DMS 273 treated with DMSO at 0.1 percent for 48 hours (cell line): ENCODE measurements at regions not wholly inside any gene's neighbourhood (a gene's known extent, or its start where the extent isn't known, plus 50 kb on each side); places are given as distances from the start of the nearest gene placed in this dataset.

Experiments
- DNase-seq: peaks from one replicate; lab custom pipeline; 2025; lab: John Stamatoyannopoulos, UW

DNA sequence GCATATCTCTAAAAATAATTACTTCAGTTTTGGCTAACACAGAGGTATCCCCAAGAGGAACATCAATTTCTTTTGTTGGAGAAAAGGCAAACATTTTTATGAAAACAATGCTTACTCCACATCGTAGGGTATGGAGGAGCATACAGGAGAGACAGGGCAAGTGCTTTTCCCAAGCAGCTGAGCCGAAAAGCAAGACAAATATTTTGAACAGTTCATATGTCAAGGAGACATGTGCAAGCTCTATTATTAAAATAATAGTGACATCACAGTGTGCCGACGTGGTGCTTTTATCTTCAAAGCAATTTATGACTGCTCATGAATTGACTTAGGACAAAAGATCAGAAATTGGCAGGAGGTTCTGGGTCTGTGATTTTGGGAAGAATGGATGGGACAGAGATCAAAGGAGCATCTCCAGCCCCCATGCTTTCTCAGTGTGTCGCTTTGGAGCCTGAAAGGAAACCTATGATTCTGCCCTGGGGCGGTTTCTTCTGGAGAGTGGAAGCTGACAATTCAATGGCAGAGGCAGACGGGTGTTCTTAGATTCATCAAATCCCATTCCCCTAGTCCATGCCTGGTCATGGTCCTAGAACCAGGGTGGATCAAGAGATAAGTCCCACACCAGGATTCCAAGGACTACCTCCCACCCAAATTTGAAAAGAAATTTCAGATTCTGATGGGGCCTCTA is 97.1 kb downstream of the JCAD start:
- DNase-seq, result no peak

DNA sequence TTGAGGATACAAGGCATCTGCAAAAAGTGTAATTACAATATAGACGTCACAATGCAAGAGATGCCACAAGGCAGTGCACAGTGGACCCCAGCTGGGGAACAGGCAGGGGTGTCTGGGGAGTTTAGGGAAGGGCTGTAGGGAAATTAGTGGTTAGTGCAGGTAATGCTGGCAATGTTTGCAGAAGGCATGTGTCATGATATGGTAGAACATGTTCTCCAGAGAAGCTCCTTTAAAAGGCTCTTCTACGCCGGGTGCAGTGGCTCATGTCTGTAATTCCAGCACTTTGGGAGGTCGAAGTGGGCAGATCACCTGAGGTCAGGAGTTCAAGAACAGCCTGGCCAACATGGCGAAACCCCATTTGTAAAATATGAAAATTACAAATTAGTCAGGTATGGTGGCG is 98.0 kb downstream of the JCAD start:
- DNase-seq, result no peak

DNA sequence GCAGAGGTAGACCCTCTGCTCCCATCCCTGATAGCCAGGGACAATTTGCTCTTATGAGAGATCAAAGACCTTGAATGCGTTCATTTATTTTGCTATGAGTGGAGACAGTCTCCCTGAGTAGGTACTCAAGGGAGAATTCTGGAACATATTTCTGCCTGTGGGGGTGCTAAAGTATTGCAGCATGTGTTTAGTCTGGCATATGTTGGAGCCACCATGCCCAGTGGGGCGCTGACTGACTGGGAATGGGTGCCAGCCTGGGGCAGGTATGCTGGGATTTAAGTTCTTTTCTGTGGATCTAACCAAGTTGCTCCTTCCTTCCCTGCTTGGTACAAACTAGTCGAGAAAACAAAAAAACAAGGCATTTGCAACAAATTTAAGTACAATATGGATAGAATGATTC is 99.1 kb downstream of the JCAD start:
- no peak for DNase-seq

DNA sequence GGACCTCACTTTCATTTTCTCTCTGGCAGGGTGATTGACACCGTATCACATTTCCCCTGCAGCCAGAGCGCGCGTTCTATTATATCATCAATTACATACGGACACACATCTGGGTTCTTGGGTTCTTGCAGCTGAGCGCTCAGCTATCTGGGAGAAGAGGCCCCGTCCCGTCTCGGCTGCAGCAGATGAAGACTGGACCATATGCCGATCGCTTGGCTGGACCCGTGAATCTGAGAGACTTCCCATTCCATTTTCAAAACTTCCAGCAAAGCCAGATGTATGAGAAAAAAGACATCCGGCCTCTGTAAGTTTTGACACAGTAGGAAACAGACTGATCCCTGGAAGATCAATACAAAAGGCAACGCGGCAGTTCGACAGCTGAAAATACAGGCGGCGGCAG is 99.8 kb downstream of the JCAD start:
- DNase-seq, result no peak

DNA sequence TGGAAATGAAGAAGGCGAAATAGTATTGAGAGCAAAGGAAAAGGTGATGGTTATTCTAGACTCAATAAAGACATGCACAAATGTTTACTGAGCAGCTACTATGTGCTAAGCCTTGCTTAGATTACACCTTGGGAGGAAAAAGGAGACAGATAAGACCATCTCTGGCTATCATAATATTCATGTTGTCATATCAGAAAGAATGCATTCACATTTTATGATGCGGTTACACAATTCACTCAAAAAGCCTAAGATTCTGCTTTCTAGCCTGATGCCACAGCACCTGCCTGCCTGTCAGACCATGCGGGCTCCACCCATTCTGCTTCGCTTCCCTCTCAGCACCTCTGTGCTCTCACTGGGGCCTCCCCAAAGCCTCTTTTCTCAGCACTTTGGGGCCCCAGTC is 100.9 kb downstream of the JCAD start:
- no peak for DNase-seq

DNA sequence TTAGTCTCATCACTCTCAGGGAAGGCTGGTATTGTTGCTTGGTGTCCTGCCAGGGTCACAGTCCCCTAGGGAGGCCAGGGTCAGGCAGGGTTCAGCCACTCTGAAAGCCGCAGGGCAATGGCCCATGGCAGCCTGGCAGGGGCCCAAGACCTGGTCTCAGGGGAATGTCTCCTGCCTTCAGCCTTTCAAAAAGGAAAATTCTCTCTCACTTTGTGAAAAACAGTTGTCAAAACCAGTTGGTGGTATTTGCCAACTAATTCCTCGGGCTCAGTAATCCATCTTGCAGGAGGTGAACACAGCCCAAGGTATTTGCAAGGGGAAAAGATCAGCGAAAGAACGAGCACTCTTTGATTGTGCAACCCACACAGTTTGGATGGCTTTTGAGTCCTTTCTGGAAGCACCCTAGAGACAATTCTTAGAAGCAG is 101.5 kb downstream of the JCAD start:
- DNase-seq, result no peak

DNA sequence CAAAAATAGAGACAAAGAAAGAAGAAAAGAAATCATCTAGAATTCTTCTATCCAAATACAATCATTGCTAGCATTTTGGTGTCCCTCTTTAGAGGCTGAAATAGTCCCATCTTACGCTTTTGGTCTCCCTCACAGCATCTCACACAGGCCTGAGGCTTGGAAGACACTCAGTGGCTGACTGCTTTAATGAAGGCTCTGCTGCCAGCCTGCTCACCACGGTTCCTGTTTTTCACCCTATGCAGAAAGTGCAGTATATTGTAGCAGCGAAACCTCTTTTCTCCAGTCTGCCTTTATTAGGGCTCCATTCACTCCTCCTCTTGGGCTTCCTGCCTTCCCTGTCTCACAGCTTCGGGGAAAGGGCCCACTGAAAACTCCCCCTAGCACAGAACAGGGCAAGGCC is 102.2 kb downstream of the JCAD start:
- no peak for DNase-seq

DNA sequence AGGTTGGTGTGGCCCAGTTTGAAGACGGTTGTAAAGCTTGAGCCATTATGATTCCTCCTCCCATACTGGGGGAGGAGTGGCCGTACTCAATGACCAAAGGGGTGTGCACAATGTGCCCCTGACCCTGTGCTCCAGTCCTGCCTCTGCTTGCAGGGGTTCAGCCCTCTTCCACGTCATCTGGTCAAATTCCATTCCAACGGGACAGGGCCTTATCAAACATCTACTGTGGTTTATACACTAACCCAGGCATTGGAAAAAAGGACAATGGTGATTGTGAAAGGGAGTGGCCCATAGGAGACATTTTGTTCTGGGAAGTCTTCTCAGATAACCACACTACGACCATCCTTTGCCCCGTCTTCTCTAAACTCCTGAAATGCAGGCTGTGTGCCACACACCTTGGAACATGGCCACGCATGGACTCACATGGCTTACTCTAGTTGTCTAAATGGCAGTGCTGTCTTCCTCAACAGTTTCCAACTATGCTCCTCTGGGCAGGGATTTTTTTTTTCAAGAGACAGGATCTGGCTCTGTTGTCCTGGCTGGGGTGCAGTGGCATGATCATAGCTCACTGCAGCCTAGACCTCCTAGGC is 103.0 kb downstream of the JCAD start:
- no peak for DNase-seq

DNA sequence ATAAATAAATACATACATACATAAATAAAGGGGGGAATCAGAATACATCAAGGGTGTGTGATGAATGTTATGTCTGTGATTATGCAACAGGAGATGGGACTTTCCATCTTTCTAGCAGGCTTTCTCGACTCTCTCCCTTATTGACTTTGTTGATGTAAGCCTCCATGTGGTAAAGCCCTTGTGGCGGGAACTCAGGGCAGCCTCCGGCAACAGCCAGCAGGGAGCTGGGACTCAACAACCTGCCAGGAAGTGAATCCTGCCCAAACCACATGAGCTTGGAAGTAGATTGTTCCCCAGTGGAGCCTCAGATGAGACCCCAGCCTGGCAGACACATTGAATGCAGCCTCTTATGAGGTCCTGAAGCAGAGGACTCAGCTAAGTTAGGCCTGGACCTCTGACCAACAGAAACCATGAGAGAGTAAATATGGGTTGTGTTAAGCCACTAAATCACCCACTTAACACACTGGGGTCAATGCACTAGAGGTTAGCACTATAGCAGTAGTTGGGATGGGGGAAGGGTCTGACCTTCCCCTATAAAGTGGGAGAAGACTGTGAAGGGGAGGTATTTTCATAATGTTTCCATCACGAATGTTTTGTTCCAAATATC is 104.0 kb downstream of the JCAD start:
- no peak for DNase-seq

DNA sequence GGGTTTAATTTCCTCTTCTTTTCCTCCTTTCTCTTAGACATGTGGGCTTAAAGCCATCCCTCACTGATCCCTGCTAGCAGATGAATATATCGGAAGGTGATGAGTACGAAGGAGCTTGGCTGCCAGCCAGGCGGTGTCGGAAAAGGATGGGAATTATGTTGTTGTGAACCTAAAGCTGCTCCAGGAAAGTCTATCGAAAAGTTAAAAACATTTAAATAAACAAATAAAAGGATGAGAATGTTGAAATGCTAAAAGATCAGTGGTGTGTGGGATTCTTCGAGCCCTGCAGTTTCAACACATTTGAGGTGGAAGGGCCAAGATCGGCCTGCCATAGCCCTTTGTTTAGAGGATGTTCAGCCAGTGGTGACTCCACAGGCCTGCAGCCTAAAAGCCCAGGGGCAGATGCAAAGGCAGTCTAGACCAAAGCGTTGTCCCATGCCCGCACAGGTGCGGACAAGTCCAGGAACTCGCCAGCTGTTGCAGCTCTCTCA is 107.9 kb downstream of the JCAD start:
- DNase-seq, result no peak

DNA sequence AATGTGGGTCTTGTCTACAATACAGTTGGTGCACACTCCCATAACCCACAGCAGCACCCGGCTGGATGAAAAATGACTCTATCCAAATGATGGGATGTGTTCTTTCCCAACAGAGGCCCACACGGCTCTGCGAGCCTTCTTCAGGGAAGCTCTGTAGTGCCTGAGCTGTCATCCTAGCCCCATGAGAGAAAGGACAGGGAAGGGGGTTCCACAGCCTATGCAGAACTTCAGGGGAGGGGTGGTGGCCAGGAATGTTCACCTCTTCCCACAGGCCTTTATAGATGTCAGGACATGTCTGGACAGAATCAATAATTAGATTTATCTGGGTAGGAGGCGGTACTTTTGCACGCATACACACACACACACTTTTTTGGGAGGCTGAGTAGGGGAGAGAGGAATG is 109.0 kb downstream of the JCAD start:
- DNase-seq, result no peak

DNA sequence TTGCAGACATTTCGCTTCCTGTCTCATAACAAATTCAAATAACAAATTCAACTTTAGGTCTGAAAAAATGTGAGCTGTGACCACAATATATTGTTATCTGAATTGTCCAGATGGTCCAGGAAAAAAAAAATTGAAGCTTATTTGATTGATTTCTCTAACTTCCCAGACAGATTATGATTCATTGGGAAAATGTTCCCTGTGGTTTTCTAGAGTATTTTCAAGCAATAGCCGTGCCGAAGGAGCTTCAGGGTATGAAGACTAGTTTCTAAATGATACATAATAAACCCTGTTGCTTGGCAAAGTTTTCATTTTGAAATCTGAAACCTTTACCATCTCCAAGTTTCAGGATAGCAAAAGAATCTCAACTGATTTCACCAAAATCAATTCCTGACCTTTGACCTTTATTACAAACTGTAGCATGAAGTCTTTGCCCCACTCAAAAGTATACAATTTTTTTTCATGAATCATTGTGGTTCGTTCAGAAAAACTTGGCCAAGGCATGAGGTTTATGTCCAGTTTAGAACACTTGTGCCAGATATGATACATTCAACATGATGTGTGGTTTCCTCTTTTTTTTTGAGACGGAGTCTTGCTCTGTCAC is 109.9 kb downstream of the JCAD start:
- DNase-seq, result no peak

DNA sequence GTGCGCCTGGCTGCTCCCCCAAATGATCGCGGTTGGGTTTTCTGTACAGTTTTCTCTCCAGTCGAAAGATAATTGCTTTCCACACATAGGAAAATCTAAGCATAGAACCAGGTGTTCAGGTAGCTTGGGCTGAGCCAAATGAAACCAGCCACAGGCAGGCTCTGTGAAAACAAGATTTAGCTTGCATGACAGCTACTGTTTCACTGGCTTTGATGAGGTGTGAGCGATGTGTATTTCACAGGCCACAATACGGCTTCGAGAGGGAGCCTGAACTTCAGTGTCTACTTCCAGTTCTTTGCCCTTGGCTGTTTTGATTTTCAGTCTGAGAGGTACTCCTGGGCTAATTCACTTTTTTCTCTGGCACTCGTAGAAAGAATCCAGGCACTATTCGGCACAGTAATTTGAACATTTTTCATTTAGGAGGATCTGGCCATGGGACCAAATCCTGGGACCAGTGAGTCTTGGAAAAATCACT is 110.5 kb downstream of the JCAD start:
- no peak for DNase-seq

DNA sequence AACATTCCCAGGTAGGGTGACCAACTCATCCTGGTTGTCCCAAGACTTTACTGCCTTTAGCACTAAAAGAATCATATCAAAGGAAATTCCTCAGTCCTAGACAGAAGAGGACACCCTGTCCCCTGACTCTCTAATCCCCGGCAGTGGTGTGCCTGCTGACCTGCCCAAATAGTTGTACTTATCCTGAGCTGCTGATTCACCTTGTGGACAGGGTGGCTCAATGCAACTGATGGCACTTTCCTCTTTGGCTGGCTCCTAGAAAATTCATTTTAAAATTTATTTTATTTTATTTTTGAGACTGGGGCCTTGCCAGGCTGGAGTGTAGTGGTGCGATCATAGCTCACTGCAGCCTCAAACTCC is 111.7 kb downstream of the JCAD start:
- DNase-seq, result no peak

DNA sequence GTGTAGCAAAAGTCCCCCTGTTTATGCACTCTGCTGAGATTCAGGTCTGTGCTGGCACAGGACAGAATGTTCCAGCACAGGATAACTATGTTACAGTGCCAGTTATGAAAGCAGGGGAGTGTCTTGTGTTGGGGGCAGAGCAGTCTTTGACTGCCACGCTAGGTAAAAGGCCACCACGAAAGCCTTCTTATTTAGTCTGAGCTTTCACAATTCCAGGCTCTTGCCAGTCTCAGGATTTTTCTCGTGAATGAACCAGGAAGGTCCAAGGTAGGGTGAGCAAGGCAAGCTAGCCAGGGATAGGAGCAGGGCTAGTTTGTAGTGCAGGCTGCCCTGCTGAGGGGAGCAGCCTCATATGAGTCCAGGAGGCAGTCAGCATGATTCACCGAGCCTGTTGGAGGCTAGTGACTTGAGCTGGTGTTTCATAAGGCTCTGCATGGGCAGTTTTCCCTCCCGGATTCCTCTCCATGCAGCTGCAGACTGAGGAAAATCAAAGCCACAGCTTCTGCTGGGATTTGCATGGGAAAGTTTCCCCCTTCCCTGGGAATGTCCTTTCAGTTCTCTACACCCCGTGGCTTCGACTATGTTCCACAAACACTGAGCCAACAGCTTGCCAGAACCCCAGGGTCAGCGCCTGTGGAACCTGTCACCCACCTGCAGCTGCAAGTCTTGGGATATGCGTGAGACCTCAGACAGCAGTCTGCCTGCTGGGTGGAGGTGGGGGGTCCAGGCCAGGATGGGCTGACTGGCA is 112.3 kb downstream of the JCAD start:
- no peak for DNase-seq

DNA sequence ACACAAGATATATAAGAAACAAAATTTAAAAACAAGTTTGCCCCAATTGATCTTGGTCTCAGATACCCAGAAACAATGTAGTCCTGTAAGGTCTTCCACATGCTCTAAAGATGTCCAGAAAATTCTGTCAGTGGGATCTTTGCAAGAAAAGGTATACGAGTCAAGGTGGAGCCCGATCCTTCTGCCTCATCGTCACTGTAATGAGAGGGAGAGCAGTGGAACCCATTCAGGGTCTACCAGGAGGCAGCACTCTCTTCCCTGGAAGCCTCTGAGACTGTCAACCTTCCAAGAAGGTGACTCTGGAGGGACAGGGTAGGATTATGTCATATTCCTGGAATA is 112.8 kb downstream of the JCAD start:
- no peak for DNase-seq

DNA sequence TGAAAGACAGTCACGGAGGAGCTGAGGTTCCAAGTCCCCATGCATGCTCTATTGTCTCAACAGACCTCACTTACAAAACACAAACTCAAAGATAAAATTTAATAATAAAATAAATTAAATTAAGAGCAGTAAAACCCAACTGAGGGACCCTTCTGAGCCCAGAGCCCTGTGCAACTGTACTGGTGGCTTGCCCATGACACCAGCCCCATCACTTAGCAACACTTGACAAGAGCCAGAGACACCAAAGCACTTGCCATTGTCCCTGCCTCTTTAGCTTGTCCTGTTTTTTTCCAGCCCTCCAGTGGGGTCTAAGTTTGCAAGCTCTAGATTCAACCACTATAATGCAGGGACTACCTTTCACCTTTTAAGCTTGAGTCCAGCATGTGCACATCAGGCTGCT is 117.9 kb downstream of the JCAD start:
- DNase-seq, result no peak

DNA sequence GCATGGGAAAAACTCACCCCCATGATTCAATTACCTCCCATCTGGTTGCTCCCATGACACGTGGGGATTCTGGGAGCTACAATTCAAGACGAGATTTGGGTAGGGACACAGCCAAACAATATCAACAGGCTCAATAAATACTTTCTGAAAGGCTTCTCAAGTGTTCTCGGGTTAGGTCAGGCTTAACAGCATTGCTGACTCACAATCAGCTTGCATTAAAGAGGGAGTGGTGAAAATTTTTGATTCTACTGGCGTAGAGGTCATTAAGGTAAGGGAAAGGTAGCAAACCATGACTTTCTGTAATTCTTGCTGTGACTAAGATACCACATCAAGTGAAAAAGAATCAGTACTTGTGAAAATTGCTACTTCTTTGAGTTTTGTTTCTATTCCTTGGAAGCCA is 126.4 kb downstream of the JCAD start:
- no peak for DNase-seq

DNA sequence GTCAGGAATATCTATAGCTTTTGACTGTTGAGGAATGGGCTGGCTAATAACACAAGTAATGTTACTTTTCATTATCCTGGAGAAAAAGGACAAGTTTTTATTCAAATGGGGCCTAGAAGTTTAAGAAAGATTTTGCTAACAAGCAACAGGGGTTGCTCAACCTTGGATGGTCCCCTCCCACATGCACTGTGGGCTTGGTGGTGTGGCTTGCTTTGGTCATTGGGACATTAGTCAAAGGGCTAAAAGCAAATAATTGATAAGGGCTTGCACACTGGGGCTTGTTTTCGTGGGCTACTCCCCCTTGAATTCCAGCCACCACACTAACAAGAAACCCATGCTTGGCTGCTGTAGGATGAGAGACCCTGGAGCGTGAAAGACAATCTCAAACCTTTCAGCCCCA is 127.6 kb downstream of the JCAD start:
- no peak for DNase-seq

DNA sequence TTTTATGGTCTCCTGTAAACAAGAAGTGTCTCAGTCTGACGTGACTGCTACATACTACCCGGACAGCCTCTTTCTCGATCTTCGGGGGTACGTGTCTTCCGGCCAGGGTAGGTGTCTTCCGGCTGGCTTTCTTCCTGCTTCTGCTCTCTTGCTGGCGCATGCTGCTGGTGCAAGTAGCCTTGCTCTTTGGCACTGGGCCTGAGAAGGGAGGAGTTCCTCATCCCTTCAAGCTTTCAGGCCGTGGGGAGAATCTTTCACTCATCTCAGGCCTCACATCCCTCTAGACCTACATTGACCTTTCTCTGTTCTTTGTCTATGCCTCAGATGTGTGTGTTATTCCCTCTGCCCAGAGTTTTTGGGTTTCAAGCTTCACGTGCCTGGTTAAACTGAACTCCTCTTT is 130.4 kb downstream of the JCAD start:
- no peak for DNase-seq

DNA sequence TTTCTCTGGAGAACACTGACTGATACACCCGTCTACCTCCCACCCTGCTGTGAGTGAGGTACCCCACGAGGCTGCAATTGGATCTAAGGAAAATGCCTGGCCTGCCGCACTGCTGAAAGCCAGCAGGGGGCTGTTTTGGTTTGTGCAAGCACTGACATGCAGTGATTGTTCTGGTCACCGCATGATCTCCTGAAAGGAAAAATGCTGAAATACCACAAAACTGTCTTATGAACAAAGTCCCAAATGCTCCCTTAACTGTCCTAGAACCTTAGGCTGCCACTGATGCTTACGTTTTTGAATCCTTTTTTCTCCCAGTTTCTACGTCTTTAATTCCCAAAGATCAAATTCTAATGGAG is 132.7 kb downstream of the JCAD start:
- no peak for DNase-seq

DNA sequence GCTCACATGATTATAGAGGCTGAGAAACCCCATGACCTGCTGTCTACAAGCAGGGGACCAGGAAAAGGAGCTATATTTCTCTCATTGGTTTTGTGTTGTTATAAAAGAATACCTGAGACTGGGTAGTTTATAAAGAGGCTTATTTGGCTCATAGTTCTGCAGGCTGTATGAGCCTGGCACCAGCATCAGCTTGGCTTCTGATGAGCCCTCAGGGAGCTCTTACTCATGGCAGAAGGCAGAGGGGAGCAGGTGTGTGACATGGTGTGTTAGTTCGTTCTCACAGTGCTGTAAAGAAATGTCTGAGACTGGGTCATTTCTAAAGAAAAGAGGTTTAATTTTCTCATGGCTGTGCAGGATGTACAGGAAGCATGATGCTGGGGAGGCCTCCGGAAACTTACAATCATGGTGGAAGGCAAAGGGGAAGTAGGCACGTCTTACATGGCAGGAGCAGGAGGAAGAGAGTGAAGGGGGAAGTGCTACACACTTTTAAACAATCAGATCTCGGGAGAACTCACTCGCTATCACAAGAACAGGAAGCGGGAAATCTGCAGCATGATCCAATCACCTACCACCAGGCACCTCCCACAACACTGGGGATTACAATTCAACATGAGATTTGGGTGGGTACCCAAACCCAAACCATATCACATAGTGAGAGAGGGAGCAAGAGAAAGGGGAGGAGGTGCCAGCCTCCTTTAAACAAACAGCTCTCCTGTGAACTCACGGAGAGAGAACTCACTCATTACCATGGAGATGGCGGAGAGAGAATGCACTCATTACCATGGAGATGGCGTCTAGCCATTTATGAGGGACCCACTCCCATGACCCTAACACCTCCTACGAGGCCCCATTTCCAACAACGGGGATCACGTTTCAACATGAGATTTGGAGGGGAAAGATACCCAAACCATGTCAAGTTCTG is 133.4 kb downstream of the JCAD start:
- DNase-seq, result no peak
